ELF-1 (cell line): ENCODE measurements at regions not wholly inside any gene's neighbourhood (a gene's known extent, or its start where the extent isn't known, plus 50 kb on each side); places are given as distances from the start of the nearest gene placed in this dataset.
"Not testable (repeated sequence)": the region's sequence is repeated elsewhere in the genome, so short reads cannot be mapped to it uniquely, and the experiment has no call there.

Experiments used
- DNase-seq: peaks from one replicate; pipeline ENCODE4 v3.0.0-alpha.2; 2016; ENCODE audit warnings: low read depth, low spot score

DNA sequence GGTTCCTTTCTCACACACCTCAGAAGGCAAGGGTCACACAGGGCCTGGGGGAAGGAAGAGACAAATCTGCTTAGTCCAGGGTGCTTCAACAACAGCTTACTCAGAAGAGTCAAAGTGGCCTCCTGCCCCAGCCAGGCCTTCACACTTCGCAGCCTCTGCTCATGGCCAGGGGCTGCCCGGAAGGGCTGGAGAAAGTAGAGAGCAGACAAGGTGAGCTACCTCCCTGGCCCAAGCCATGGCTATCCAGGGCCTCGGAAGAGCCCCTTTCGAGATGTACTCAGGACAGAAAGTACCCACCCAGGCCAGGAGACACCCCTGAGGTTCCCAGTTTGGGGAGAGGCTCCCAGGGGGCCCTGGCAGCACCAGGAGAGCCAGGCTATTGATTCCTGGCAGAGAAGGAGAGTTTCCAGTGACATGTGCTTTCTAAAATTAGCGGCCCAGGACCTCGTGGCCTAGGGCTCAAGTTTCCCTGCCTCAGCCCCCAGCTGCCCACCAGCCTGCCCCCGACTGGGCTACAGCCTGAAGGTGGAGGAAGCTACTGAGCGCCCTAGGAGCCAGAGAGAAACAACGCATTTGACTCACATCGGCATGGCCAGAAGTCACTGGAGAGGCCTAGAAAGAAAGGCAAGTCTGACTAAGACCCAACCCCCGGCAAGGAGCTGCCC, 533.2 kb downstream of the TP53TG3F start:
- not testable (repeated sequence) for DNase-seq

GRCh38 chr16:33994207-33994606, 534.8 kb downstream of the TP53TG3F start:
- DNase-seq = not testable (repeated sequence)

GRCh38 chr16:33995821-33996372, 536.5 kb downstream of the TP53TG3F start:
- not testable (repeated sequence) for DNase-seq

GRCh38 chr16:34001184-34001583, 541.8 kb downstream of the TP53TG3F start:
- not testable (repeated sequence) for DNase-seq

GRCh38 chr16:34001961-34002360, 542.5 kb downstream of the TP53TG3F start:
- not testable (repeated sequence) for DNase-seq

- DNase-seq = peak; percentile 1
Measured at GRCh38 chr16:34014841-34015820, 555.7 kb downstream of the TP53TG3F start.

DNA sequence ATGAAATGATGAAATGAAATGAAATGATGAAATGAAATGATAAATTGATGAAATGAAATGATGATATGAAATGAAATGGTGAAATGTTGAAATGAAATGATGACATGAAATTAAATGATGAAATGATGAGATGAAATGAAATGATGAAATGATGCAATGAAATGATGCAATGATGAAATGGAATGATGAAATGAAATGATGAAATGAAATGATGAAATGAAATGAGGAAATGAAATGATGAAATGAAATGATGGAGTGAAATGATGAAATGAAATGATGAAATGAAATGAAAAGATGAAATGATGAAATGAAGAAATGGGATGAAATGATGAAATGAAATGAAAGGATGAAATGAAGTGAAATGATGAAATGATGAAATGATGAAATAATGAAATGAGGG, 558.9 kb downstream of the TP53TG3F start:
- not testable (repeated sequence) for DNase-seq

DNA sequence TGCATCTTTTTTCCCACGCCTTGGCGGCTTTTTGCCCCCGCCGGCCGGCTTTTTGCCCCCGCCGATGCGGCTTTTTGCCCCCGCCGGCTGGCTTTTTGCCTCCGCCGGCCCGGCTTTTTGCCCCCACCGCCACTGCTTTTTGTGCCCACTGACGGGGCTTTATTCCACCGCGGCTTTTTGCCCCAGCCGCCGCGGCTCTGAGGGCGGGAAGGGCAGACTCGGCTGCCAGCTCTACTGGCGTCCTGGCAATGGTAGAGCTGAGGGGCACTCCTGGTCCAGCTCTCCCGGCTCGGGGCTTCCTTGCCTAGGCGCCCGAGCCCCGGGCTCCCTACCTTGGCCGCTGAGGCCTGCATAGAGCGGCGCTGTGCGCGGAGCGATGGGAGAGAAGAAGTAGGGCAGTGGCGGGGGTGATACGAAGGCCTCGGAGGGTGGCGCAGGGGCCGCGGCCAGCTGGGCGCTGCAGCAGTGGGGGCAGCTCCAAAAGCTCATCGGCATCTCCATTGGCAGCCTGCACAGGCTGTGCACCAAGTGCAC, 591.4 kb downstream of the TP53TG3F start:
- DNase-seq = peak; percentile 1

GRCh38 chr16:34054137-34054536, 594.7 kb downstream of the TP53TG3F start:
- DNase-seq = no peak

DNA sequence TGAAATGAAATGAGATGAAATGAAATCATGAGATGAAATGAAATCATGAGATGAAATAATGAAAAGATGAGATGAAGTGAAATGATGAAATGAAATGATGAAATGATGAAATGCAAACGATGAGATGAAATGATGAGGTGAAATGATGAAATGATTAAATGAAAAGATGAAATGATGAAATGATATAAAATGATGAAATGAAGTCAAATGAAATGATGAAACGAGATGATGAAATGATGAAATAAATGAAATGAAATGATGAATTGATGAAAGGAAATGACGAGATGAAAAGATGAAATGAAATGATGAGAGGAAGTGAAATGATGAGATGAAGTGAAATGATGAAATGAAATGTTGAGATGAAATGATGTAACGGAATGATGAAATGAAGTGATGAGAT, 595.6 kb downstream of the TP53TG3F start:
- DNase-seq = no peak

GRCh38 chr16:34062620-34063253, 603.3 kb downstream of the TP53TG3F start:
- not testable (repeated sequence) for DNase-seq

DNA sequence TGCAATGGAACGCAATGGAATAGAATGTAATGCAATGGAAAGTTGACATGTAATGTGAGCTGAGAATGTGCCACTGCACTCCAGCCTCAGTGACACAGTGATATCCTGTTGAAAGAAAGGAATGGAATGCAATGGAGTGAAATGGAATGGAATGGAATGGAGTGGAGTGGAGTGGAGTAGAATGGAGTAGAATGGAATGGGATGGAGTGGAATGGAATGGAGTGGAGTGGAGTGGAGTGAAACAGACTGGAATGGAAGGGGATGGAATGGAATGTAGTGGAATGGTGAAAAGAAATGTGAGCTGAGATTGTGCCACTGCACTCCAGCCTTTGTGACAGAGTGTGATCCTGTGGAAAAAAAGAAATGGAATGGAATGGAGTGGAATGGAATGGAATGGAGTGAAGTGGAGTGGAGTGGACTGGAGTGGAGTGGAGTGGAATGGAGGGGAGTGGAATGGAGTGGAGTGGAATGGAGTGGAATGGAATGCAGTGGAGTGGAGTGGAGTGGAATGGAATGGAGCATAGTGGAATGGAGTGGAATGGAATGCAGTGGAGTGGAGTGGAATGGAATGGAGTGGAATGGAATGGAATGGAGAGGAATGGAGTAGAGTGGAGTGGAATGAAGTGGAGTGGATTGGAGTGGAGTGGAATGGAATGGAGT, 604.2 kb downstream of the TP53TG3F start:
- DNase-seq = not testable (repeated sequence)

GRCh38 chr16:34064602-34065001, 605.2 kb downstream of the TP53TG3F start:
- DNase-seq = not testable (repeated sequence)

DNA sequence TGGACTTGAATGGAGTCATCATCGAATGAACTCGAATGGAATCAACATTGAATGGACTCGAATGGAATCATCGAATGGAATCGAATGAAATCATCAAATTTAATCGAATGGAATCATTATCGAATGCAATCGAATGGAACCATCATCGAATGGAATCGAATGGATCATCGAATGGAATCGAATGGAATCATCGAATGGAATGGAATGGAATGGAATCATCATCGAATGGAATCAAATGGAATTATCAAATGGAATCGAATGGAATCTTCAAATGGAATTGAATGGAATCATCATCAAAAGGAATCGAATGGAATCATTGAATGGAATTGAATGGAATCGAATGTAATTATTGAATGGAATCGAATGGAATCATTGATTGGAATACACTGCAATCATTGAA, 610.3 kb downstream of the TP53TG3F start:
- not testable (repeated sequence) for DNase-seq

GRCh38 chr16:34078691-34079090, 619.3 kb downstream of the TP53TG3F start:
- DNase-seq = no peak

- DNase-seq = not testable (repeated sequence)
Measured at GRCh38 chr16:34085038-34085437, 625.6 kb downstream of the TP53TG3F start.

DNA sequence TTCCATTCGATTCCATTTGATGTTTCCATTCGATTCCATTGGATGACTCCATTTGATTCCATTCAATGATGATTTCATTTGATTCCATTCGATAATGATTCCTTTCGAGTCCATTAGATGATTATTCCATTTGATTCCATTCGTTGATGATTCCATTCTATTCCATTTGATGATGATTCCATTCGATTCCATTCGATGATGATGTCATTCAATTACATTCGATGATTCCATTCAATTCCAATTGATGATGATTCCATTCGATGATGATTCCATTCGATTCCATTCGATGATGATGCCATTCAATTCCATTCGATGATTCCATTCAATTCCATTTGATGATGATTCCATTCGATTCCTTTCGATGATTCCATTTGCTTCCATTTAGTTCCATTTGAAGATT, 635.6 kb downstream of the TP53TG3F start:
- not testable (repeated sequence) for DNase-seq

DNA sequence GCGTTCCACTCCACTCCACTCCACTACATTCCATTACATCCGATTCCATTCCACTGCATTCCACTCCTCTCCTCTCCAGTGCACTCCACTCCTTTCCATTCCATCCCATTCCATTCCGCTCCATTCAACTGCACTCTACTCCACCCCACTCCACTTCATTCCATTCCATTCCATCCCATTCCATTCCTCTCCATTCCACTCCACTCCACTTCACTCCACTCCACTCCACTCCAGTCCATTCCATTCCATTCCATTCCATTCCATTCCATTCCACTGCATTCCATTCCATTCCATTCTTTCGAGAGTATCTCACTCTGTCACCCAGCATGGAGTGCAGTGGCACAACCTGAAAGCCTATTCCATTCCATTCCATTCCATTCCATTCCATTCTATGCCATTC, 637.5 kb downstream of the TP53TG3F start:
- DNase-seq = not testable (repeated sequence)

DNA sequence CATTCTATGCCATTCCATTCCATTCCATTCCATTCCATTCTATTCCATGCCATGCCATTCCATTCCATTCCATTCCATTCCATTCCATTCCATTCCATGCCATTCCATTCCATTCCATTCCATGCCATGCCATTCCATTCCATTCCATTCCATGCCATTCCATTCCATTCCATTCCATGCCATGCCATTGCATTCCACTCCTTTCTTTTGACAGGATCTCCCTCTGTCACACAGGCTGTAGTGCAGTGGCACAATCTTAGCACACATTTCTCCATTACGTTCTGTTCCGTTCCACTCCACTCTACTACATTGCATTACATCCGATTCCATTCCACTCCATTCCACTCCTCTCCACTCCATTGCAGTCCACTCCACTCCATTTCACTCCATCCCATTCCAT, 637.9 kb downstream of the TP53TG3F start:
- not testable (repeated sequence) for DNase-seq

DNA sequence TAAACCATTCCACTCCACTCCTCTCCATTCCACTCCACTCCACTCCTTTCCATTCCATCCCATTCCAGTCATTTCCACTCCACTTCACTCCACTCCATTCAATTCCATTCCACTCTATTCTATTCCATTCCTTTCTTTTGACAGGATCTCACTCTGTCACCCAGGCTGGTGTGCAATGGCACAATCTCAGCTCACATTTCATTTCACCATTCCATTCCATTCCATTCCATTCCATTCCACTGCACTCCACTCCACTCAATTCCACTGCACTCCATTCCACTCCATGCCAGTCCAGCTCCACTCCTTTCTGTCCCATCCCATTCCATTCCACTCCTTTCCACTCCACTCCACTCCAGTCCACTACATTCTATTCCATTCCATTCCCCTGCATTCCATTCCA, 638.6 kb downstream of the TP53TG3F start:
- not testable (repeated sequence) for DNase-seq

GRCh38 chr16:34099028-34099427, 639.6 kb downstream of the TP53TG3F start:
- not testable (repeated sequence) for DNase-seq
